ENCODE measurements at regions not wholly inside any gene's neighbourhood (a gene's known extent, or its start where the extent isn't known, plus 50 kb on each side); places are given as distances from the start of the nearest gene placed in this dataset.

GRCh38 chr9:78590068-78590467, 293.1 kb downstream of the PSAT1 start:
- no peak overlapping the region for H2AK5ac ChIP-seq (ENCODE audit: low read depth, low read length)
- H4K8ac ChIP-seq (ENCODE audit: extremely low read depth, insufficient read depth, low read length) = no peak overlapping the region
- H2AFZ ChIP-seq (ENCODE audit: low read length) = no peak overlapping the region
- no peak overlapping the region for H2BK20ac ChIP-seq (ENCODE audit: low read length)
- H2BK5ac ChIP-seq (ENCODE audit: low read depth, low read length) = no peak overlapping the region
- H3K4ac ChIP-seq (replicated peaks; ENCODE audit: insufficient read length, low read depth, low read length) = no peak overlapping the region
- H3K9me3 ChIP-seq (ENCODE audit: insufficient read depth in 2 of 2, low read depth in 1 of 2, low read length in 1 of 2) = no peaks in the 10 kb centered on the region
- FAIRE-seq (no peak), DNase-seq (ENCODE audit: low read depth in 1 of 2, low spot score in 2 of 2) (no peak)
- H3K4me2 ChIP-seq (ENCODE audit: insufficient read depth in 1 of 2, low read depth in 2 of 2, low read length in 2 of 2) = no peak overlapping the region
- no peaks in the 10 kb centered on the region for H3K4me1 ChIP-seq (replicated peaks in 1 of 4; ENCODE audit: control insufficient read depth in 3 of 4, insufficient read depth in 4 of 4, low read length in 3 of 4)
- H3K9ac ChIP-seq (replicated peaks in 1 of 4; ENCODE audit: extremely low read depth in 1 of 4, low read depth in 3 of 4, low read length in 3 of 4) = no peak overlapping the region
- CTCF ChIA-PET (ENCODE audit: partially characterized antibody) = interaction anchor here (1.1 kb wide), 1 partner anchor 14 kb away, joined by 3 read pairs; no protein-coding TSS in a partner anchor
- H4K91ac ChIP-seq (replicated peaks; ENCODE audit: insufficient read length, low read length) = no peak overlapping the region
- no peak overlapping the region for H2BK15ac ChIP-seq (ENCODE audit: low read length)
- no peaks in the 10 kb centered on the region for H3K27me3 ChIP-seq (replicated peaks in 1 of 4; ENCODE audit: control insufficient read depth in 3 of 4, extremely low read depth in 1 of 4, insufficient read depth in 3 of 4, low read length in 3 of 4)
- POLR2A ChIA-PET (ENCODE audit: partially characterized antibody) = no interaction called here
- H3K56ac ChIP-seq (replicated peaks; ENCODE audit: insufficient read length, low read depth, low read length) = no peak overlapping the region
- H3K14ac ChIP-seq (ENCODE audit: insufficient read length) = no peak overlapping the region
- H3K79me1 ChIP-seq (ENCODE audit: low read depth, low read length) = no peaks in the 10 kb centered on the region
- H3K23me2 ChIP-seq (ENCODE audit: low read depth, low read length) = no peaks in the 10 kb centered on the region
- WGBS, 2 experiments (ENCODE audit: extremely low coverage in 1 of 2, insufficient coverage in 1 of 2, insufficient read length in 1 of 2, insufficient replicate concordance in 2 of 2, low coverage in 1 of 2, low lambda C conversion rate in 2 of 2, missing lambda C conversion rate in 1 of 2) = 91% methylated on average over 1 of the region's 1 CpG; no CpG with 5 or more reads in 1 of the 2 experiments
- no peak overlapping the region for H2BK12ac ChIP-seq (ENCODE audit: low read depth, low read length)
- no peaks in the 10 kb centered on the region for H3K79me2 ChIP-seq (ENCODE audit: control insufficient read depth in 1 of 2, insufficient read depth in 2 of 2, low read length in 2 of 2)
- H4K5ac ChIP-seq (ENCODE audit: insufficient read length, low read depth, low read length) = no peak overlapping the region
- H3K4me3 ChIP-seq (ENCODE audit: extremely low read depth in 1 of 4, insufficient read depth in 2 of 4, low read depth in 3 of 4, low read length in 4 of 4) = no peak overlapping the region
- H2BK120ac ChIP-seq (replicated peaks; ENCODE audit: low read depth, low read length) = no peak overlapping the region
- no peaks in the 10 kb centered on the region for H4K20me1 ChIP-seq (replicated peaks in 1 of 2; ENCODE audit: control insufficient read depth in 1 of 2, insufficient read depth in 2 of 2, low read length in 2 of 2)
- no peaks in the 10 kb centered on the region for H3K36me3 ChIP-seq (ENCODE audit: control insufficient read depth in 2 of 4, insufficient read depth in 4 of 4, low read length in 3 of 4)
- H3K18ac ChIP-seq (ENCODE audit: extremely low read depth, low read length) = no peak overlapping the region
- no peak overlapping the region for H3K23ac ChIP-seq (ENCODE audit: insufficient read length)
- H3K27ac ChIP-seq (ENCODE audit: low read depth, low read length) = no peak overlapping the region
- no peak for TF ChIP-seq TEAD4 (IDR thresholded peaks at IDR 0.05; ENCODE audit: low read depth, low read length)
- no peak for TF ChIP-seq EZH2 (IDR thresholded peaks at IDR 0.05; ENCODE audit: low read depth, low read length, severe bottlenecking)
- TF ChIP-seq GABPA (IDR thresholded peaks at IDR 0.05; ENCODE audit: borderline replicate concordance, insufficient read depth, low read length) = no peak
- TF ChIP-seq SIX5 (IDR thresholded peaks at IDR 0.05; ENCODE audit: low read depth, low read length) = no peak
- no peak for TF ChIP-seq RFX5 (IDR thresholded peaks at IDR 0.05; ENCODE audit: borderline replicate concordance, low read depth, low read length)
- no peak for TF ChIP-seq RNF2 (IDR thresholded peaks at IDR 0.05; ENCODE audit: borderline replicate concordance, low read depth, low read length, missing control alignments, poor library complexity, severe bottlenecking)
- TF ChIP-seq KDM5A (IDR thresholded peaks at IDR 0.05; ENCODE audit: low read length) = no peak
- no peak for TF ChIP-seq BACH1 (IDR thresholded peaks at IDR 0.05; ENCODE audit: low read length)
- no peak for TF ChIP-seq SUZ12 (IDR thresholded peaks at IDR 0.05; ENCODE audit: low read length)
- TF ChIP-seq CHD2 (IDR thresholded peaks at IDR 0.05; ENCODE audit: low read length) = no peak
- no peak for TF ChIP-seq CBX5 (IDR thresholded peaks at IDR 0.05; ENCODE audit: low read depth, low read length)
- no peak for TF ChIP-seq SIN3A (conservative IDR thresholded peaks at IDR 0.05 in 1 of 2, IDR thresholded peaks at IDR 0.05 in 1 of 2; ENCODE audit: low read depth in 1 of 2, low read length in 2 of 2)
- TF ChIP-seq MAFK (IDR thresholded peaks at IDR 0.05; ENCODE audit: low read depth, low read length) = no peak
- no peak for TF ChIP-seq SRF (IDR thresholded peaks at IDR 0.05; ENCODE audit: low read depth, low read length)
- TF ChIP-seq CTBP2 (IDR thresholded peaks at IDR 0.05; ENCODE audit: borderline replicate concordance, insufficient read depth, insufficient read length, low read length) = no peak
